HCT116 (cell line): ENCODE measurements at regions not wholly inside any gene's neighbourhood (a gene's known extent, or its start where the extent isn't known, plus 50 kb on each side); places are given as distances from the start of the nearest gene placed in this dataset.

Source experiments
- CBX3 ChIP-seq: IDR thresholded peaks from 2 replicates; pipeline ENCODE4 v1.6.1; 2012; ENCODE audit warnings: low read depth
- EZH2 ChIP-seq: fragments of 200-600 bp; sonication (generic); IDR thresholded peaks from 2 replicates; pipeline ENCODE4 v1.6.1; 2017; ENCODE audit warnings: antibody characterized with exemption, mixed run types
- FOSL1 ChIP-seq: IDR thresholded peaks from 2 replicates; pipeline ENCODE4 v1.6.1; 2012; ENCODE audit warnings: low read depth
- JUND ChIP-seq: IDR thresholded peaks from 2 replicates; pipeline ENCODE4 v1.6.1; 2012
- RAD21 ChIP-seq: IDR thresholded peaks from 2 replicates; pipeline ENCODE4 v1.6.1; 2012; ENCODE audit warnings: low read depth, mild to moderate bottlenecking
- YY1 ChIP-seq: IDR thresholded peaks from 2 replicates; pipeline ENCODE4 v1.6.1; 2011; ENCODE audit warnings: low read length, low read depth, moderate library complexity, mild to moderate bottlenecking; ENCODE audit not compliant: insufficient replicate concordance; ENCODE audit errors: extremely low read depth
- TF ChIP-seq, protein P1 (sequence below): IDR thresholded peaks from 2 replicates; pipeline ENCODE4 v1.6.1; 2012; ENCODE audit warnings: low read depth
- TF ChIP-seq, protein P2 (sequence below), 3 experiments: fragments of 200-600 bp in 1 of 3; sonication (generic) in 1 of 3; IDR thresholded peaks in 2 of 3; conservative IDR thresholded peaks in 1 of 3; 2 replicates each; pipeline ENCODE4 v1.5.1; 2012 to 2017; ENCODE audit warnings: low read depth in 2 of 3, low read length in 2 of 3, antibody characterized with exemption in 1 of 3, borderline replicate concordance in 1 of 3, control low read depth in 1 of 3, mild to moderate bottlenecking in 1 of 3, mixed read lengths in 1 of 3, mixed run types in 1 of 3, moderate library complexity in 1 of 3; ENCODE audit not compliant: insufficient read depth in 1 of 3
- TF ChIP-seq, protein P3 (sequence below): IDR thresholded peaks from 2 replicates; pipeline ENCODE4 v1.6.1; 2012

DNA sequence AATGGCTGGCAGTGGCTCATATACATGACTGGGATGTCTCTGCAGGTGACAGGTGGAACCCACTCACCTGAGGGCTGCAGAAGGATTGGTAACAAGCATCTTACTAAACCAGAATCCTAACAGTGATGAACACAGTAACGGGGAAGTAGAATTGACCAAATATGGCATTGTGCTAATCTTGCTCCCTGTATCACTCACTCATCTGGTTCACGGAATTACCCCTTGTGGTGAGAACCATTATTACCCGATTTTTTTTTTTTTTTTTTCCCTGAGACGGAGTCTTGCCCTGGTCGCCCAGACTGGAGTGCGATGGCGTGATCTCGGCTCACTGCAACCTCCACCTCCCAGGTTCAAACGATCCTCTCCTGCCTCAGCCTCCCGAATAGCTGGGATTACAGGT is 69.5 kb downstream of the PTPRS start:
- TF ChIP-seq, protein P1, sequence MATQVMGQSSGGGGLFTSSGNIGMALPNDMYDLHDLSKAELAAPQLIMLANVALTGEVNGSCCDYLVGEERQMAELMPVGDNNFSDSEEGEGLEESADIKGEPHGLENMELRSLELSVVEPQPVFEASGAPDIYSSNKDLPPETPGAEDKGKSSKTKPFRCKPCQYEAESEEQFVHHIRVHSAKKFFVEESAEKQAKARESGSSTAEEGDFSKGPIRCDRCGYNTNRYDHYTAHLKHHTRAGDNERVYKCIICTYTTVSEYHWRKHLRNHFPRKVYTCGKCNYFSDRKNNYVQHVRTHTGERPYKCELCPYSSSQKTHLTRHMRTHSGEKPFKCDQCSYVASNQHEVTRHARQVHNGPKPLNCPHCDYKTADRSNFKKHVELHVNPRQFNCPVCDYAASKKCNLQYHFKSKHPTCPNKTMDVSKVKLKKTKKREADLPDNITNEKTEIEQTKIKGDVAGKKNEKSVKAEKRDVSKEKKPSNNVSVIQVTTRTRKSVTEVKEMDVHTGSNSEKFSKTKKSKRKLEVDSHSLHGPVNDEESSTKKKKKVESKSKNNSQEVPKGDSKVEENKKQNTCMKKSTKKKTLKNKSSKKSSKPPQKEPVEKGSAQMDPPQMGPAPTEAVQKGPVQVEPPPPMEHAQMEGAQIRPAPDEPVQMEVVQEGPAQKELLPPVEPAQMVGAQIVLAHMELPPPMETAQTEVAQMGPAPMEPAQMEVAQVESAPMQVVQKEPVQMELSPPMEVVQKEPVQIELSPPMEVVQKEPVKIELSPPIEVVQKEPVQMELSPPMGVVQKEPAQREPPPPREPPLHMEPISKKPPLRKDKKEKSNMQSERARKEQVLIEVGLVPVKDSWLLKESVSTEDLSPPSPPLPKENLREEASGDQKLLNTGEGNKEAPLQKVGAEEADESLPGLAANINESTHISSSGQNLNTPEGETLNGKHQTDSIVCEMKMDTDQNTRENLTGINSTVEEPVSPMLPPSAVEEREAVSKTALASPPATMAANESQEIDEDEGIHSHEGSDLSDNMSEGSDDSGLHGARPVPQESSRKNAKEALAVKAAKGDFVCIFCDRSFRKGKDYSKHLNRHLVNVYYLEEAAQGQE, result no peak
- TF ChIP-seq CBX3 (no peak), RAD21 (no peak), JUND (no peak), YY1 (no peak), FOSL1 (no peak), EZH2 (no peak)
- TF ChIP-seq, protein P2, sequence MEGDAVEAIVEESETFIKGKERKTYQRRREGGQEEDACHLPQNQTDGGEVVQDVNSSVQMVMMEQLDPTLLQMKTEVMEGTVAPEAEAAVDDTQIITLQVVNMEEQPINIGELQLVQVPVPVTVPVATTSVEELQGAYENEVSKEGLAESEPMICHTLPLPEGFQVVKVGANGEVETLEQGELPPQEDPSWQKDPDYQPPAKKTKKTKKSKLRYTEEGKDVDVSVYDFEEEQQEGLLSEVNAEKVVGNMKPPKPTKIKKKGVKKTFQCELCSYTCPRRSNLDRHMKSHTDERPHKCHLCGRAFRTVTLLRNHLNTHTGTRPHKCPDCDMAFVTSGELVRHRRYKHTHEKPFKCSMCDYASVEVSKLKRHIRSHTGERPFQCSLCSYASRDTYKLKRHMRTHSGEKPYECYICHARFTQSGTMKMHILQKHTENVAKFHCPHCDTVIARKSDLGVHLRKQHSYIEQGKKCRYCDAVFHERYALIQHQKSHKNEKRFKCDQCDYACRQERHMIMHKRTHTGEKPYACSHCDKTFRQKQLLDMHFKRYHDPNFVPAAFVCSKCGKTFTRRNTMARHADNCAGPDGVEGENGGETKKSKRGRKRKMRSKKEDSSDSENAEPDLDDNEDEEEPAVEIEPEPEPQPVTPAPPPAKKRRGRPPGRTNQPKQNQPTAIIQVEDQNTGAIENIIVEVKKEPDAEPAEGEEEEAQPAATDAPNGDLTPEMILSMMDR (IDR thresholded peaks at IDR 0.05 in 2 of 3, conservative IDR thresholded peaks at IDR 0.05 in 1 of 3; ENCODE audit: borderline replicate concordance in 1 of 3, insufficient read depth in 1 of 3, low read depth in 2 of 3, low read length in 2 of 3), result peak in 2 of 3 experiments; percentile 12 to 24; a peak in 3 of 6 replicates
- TF ChIP-seq, protein P3, sequence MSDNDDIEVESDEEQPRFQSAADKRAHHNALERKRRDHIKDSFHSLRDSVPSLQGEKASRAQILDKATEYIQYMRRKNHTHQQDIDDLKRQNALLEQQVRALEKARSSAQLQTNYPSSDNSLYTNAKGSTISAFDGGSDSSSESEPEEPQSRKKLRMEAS, result no peak
